Loucy (cell line): ENCODE measurements at regions not wholly inside any gene's neighbourhood (a gene's known extent, or its start where the extent isn't known, plus 50 kb on each side); places are given as distances from the start of the nearest gene placed in this dataset.

Experiments used
- H2AFZ ChIP-seq: fragments of 200-600 bp; sonication (generic); 2 replicates; pipeline ENCODE4 v1.6.0; 2016; ENCODE audit warnings: antibody characterized with exemption, mild to moderate bottlenecking, low read length, moderate library complexity
- H3F3A ChIP-seq: fragments of 200-600 bp; 2 replicates; pipeline ENCODE4 v1.6.0; 2016; ENCODE audit warnings: antibody characterized with exemption, low read depth, mild to moderate bottlenecking
- H3K27me3 ChIP-seq: fragments of 200-600 bp; sonication (generic); 2 replicates; pipeline ENCODE4 v1.6.1; 2014; ENCODE audit warnings: low read length, mild to moderate bottlenecking; ENCODE audit not compliant: insufficient read depth, poor library complexity, severe bottlenecking
- H3K36me3 ChIP-seq: fragments of 200-600 bp; sonication (generic); 2 replicates; pipeline ENCODE4 v1.6.1; 2016; ENCODE audit warnings: low read length; ENCODE audit not compliant: insufficient read depth
- H3K4me1 ChIP-seq: fragments of 200-600 bp; sonication (generic); 2 replicates; pipeline ENCODE4 v1.5.1; 2014; ENCODE audit warnings: low read length, mild to moderate bottlenecking; ENCODE audit not compliant: insufficient read depth, poor library complexity, severe bottlenecking
- H3K4me2 ChIP-seq: fragments of 200-600 bp; sonication (generic); 2 replicates; pipeline ENCODE4 v1.6.0; 2014; ENCODE audit warnings: antibody characterized with exemption, low read length, low read depth, mild to moderate bottlenecking; ENCODE audit not compliant: poor library complexity, severe bottlenecking
- H3K4me3 ChIP-seq: fragments of 200-600 bp; sonication (generic); 2 replicates; pipeline ENCODE4 v1.5.1; 2014; ENCODE audit warnings: low read length, mild to moderate bottlenecking, mixed read lengths; ENCODE audit not compliant: poor library complexity, severe bottlenecking
- H3K79me2 ChIP-seq: fragments of 200-600 bp; sonication (generic); 2 replicates; pipeline ENCODE4 v1.6.1; 2014; ENCODE audit warnings: low read length; ENCODE audit not compliant: insufficient read depth
- H3K9ac ChIP-seq: fragments of 200-600 bp; sonication (generic); 2 replicates; pipeline ENCODE4 v1.6.0; 2014; ENCODE audit warnings: mild to moderate bottlenecking, low read depth, low read length, moderate library complexity; ENCODE audit not compliant: poor library complexity, severe bottlenecking
- H3K9me2 ChIP-seq: fragments of 200-600 bp; sonication (generic); replicated peaks from 2 replicates; pipeline ENCODE4 v1.6.1; 2016; ENCODE audit warnings: low read depth, low read length, mixed read lengths
- H3K9me3 ChIP-seq: fragments of 200-600 bp; sonication (generic); 2 replicates; pipeline ENCODE4 v1.6.1; 2014; ENCODE audit warnings: mild to moderate bottlenecking, antibody characterized with exemption, low read length, low read depth; ENCODE audit not compliant: insufficient read depth
- H4K20me1 ChIP-seq: fragments of 200-600 bp; sonication (generic); 2 replicates; pipeline ENCODE4 v1.6.0; 2014; ENCODE audit warnings: antibody characterized with exemption, low read length, mild to moderate bottlenecking; ENCODE audit not compliant: insufficient read depth, poor library complexity, severe bottlenecking
- CTCF ChIP-seq: fragments of 200-600 bp; sonication (generic); conservative IDR thresholded peaks from 2 replicates; pipeline ENCODE4 v1.5.1; 2014; ENCODE audit warnings: mild to moderate bottlenecking, antibody characterized with exemption, low read length
- EZH2phosphoT487 ChIP-seq: fragments of 200-600 bp; IDR thresholded peaks from 2 replicates; pipeline ENCODE4 v1.6.1; 2018; ENCODE audit warnings: antibody characterized with exemption, mild to moderate bottlenecking, moderate library complexity, borderline replicate concordance

GRCh38 chr12:89087149-89087825 lies 265.0 kb downstream of the DUSP6 start:
- Histone ChIP-seq H3K9ac (no peak overlapping the region), H3F3A (no peaks in the 10 kb centered on the region), H4K20me1 (no peaks in the 10 kb centered on the region), H3K79me2 (no peaks in the 10 kb centered on the region), H3K9me3 (peaks cover 9% of the 10 kb centered on the region; the same call in 1 of the 2 replicates), H3K9me2 (no peaks in the 10 kb centered on the region), H3K4me2 (no peak overlapping the region), H3K4me1 (peaks cover 33% of the 10 kb centered on the region), H3K27me3 (no peaks in the 10 kb centered on the region), H3K4me3 (no peak overlapping the region), H2AFZ (no peak overlapping the region), H3K36me3 (no peaks in the 10 kb centered on the region)
- no peak for TF ChIP-seq EZH2phosphoT487
- no peak for TF ChIP-seq CTCF

GRCh38 chr12:89085421-89085820 lies 266.9 kb downstream of the DUSP6 start:
- H3K9me3 ChIP-seq, result no peaks in the 10 kb centered on the region
- H4K20me1 ChIP-seq, result no peaks in the 10 kb centered on the region
- no peaks in the 10 kb centered on the region for H3K79me2 ChIP-seq
- H3K4me3 ChIP-seq, result no peak overlapping the region
- no peaks in the 10 kb centered on the region for H3F3A ChIP-seq
- no peak overlapping the region for H3K4me2 ChIP-seq
- no peaks in the 10 kb centered on the region for H3K36me3 ChIP-seq
- no peaks in the 10 kb centered on the region for H3K27me3 ChIP-seq
- TF ChIP-seq EZH2phosphoT487 (no peak), CTCF (no peak)
- H3K9me2 ChIP-seq, result no peaks in the 10 kb centered on the region
- no peak overlapping the region for H2AFZ ChIP-seq
- H3K9ac ChIP-seq, result no peak overlapping the region
- H3K4me1 ChIP-seq, result peaks cover 43% of the 10 kb centered on the region

- no peak overlapping the region for H2AFZ ChIP-seq
- H3F3A ChIP-seq, result no peaks in the 10 kb centered on the region
- no peak overlapping the region for H3K4me2 ChIP-seq
- no peaks in the 10 kb centered on the region for H3K79me2 ChIP-seq
- H4K20me1 ChIP-seq, result no peaks in the 10 kb centered on the region
- no peak overlapping the region for H3K4me3 ChIP-seq
- H3K4me1 ChIP-seq, result peaks cover 43% of the 10 kb centered on the region
- no peaks in the 10 kb centered on the region for H3K36me3 ChIP-seq
- H3K9ac ChIP-seq, result no peak overlapping the region
- TF ChIP-seq EZH2phosphoT487 (no peak), CTCF (no peak)
- no peaks in the 10 kb centered on the region for H3K9me2 ChIP-seq
- H3K9me3 ChIP-seq, result no peaks in the 10 kb centered on the region
- H3K27me3 ChIP-seq, result no peaks in the 10 kb centered on the region
Observed at GRCh38 chr12:89084751-89085150, 267.6 kb downstream of the DUSP6 start.
